ENCODE measurements at regions not wholly inside any gene's neighbourhood (a gene's known extent, or its start where the extent isn't known, plus 50 kb on each side); places are given as distances from the start of the nearest gene placed in this dataset.

DNA sequence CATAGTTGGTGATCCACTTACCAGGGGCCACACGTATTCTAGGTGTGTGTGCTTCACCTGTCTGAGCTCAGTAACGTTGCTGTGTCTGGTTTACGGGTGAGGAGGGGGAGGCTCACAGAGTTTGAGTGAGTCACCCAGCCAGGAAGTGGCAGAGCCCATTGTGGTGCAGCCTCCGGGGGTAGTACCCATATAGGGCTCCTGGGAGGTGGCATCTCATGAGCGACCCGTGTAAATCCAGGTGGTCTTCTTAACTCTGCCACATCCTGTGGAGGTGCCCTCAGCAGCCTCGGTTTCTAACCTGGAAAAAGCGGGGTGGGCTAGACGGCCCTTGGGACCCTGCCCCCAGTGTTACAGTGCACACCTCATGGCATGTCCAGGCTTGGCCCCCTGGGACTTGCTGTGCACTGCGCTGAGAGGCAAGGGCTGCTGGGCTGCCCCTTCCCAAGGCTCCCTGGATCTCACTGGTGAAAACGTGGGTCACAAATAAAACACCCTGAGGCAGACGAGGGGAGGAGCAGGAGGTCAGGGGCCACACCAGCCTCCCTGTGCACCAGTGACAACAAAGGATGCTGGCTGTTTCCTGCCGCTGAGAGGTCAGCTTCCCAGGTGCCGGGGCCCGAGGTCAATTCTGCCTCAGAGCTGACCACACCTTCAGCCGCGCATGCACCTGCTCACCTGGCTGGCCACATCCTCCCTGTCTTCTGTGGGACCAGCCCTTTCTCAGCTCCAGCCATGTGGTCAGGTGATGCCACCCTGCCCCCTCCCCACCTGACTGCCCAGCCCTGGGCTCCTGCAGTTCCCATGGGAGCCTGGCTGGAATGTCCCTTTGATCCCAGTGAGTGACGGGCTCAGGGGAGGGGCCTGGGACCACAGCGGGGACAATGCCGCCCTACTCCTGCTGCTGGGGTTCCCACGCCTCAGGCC, 305.1 kb downstream of the CTTN start:
- H3K4me2 ChIP-seq, result no peak overlapping the region
- TF ChIP-seq EZH2 (IDR thresholded peaks at IDR 0.05; ENCODE audit: borderline replicate concordance) (no peak), EZH2phosphoT487 (IDR thresholded peaks at IDR 0.05; ENCODE audit: low read depth, severe bottlenecking, unreplicated experiment) (no peak)
- TF ChIP-seq, protein P1, sequence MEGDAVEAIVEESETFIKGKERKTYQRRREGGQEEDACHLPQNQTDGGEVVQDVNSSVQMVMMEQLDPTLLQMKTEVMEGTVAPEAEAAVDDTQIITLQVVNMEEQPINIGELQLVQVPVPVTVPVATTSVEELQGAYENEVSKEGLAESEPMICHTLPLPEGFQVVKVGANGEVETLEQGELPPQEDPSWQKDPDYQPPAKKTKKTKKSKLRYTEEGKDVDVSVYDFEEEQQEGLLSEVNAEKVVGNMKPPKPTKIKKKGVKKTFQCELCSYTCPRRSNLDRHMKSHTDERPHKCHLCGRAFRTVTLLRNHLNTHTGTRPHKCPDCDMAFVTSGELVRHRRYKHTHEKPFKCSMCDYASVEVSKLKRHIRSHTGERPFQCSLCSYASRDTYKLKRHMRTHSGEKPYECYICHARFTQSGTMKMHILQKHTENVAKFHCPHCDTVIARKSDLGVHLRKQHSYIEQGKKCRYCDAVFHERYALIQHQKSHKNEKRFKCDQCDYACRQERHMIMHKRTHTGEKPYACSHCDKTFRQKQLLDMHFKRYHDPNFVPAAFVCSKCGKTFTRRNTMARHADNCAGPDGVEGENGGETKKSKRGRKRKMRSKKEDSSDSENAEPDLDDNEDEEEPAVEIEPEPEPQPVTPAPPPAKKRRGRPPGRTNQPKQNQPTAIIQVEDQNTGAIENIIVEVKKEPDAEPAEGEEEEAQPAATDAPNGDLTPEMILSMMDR (IDR thresholded peaks at IDR 0.05; ENCODE audit: poor library complexity), result no peak
- DNase-seq (ENCODE audit: low spot score), result no peak
- H3K27me3 ChIP-seq, result no peaks in the 10 kb centered on the region
- WGBS (ENCODE audit: low lambda C conversion rate, missing lambda C conversion rate), result 85% methylated on average over 21 of the region's 21 CpGs
- no peaks in the 10 kb centered on the region for H4K20me1 ChIP-seq (ENCODE audit: insufficient read depth, poor library complexity, severe bottlenecking)
- no peaks in the 10 kb centered on the region for H3K4me1 ChIP-seq (ENCODE audit: insufficient read depth)
- no peak overlapping the region for H2AFZ ChIP-seq
- no peak overlapping the region for H3K27ac ChIP-seq
- H3K4me3 ChIP-seq, result no peak overlapping the region
- H3K9me3 ChIP-seq (ENCODE audit: low read depth), result no peaks in the 10 kb centered on the region
- no peaks in the 10 kb centered on the region for H3K36me3 ChIP-seq (replicated peaks; ENCODE audit: insufficient read depth, low read depth)
- H3K9me2 ChIP-seq (replicated peaks; ENCODE audit: insufficient read depth), result no peaks in the 10 kb centered on the region
- no peaks in the 10 kb centered on the region for H3K79me2 ChIP-seq

DNA sequence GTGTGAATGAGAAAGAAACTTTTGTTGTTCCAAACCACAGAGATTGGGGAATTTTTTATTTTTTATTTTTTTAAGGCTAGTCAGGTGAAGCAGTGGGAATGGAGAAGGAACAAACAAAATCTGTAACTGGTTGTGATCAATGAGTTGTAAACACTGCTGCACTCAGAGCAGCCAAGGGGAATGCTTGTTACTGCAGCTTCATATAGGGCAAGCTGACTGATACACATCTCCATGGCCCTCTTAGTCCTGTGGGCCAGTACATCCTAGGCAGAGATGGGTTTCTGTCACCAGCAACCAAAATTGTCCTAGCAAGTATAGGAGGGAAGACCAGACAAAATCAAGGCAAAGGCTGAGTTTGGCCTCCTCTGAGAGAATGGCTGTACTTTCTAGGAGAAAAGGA, 306.8 kb downstream of the CTTN start:
- TF ChIP-seq EZH2 (IDR thresholded peaks at IDR 0.05; ENCODE audit: borderline replicate concordance) (no peak), EZH2phosphoT487 (IDR thresholded peaks at IDR 0.05; ENCODE audit: low read depth, severe bottlenecking, unreplicated experiment) (no peak)
- TF ChIP-seq, protein P1 (IDR thresholded peaks at IDR 0.05; ENCODE audit: poor library complexity), result no peak
- Histone ChIP-seq H2AFZ (no peak overlapping the region), H3K9me2 (replicated peaks; ENCODE audit: insufficient read depth) (no peaks in the 10 kb centered on the region), H3K4me3 (no peak overlapping the region), H3K27me3 (no peaks in the 10 kb centered on the region), H3K79me2 (no peaks in the 10 kb centered on the region), H3K4me1 (ENCODE audit: insufficient read depth) (no peaks in the 10 kb centered on the region), H3K9me3 (ENCODE audit: low read depth) (no peaks in the 10 kb centered on the region), H3K36me3 (replicated peaks; ENCODE audit: insufficient read depth, low read depth) (no peaks in the 10 kb centered on the region), H3K4me2 (no peak overlapping the region), H4K20me1 (ENCODE audit: insufficient read depth, poor library complexity, severe bottlenecking) (no peaks in the 10 kb centered on the region), H3K27ac (no peak overlapping the region)
- no peak for DNase-seq (ENCODE audit: low spot score)

DNA sequence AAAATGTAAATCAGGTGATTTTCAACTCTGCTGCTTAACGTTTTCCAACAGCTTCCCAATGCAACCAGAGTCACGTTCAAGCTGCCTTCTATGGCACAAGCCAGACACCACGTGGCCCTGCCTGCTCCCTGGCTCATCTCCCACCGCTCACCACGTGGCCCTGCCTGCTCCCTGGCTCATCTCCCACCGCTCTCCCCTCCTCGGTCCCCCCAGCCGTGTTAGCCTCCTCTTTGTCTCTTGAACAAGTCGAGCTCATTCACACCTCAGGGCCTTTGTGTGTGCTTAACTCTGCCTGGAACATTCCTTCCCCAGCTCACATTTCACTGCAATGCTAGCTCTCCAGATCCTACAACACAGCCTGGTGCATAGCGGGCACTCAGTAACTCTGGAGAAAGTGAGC, 307.6 kb downstream of the CTTN start:
- WGBS (ENCODE audit: low lambda C conversion rate, missing lambda C conversion rate), result 85% methylated on average over 10 of the region's 10 CpGs

More for the DNA sequence above, 307.6 kb downstream of the CTTN start:
- no peak overlapping the region for H2AFZ ChIP-seq
- H4K20me1 ChIP-seq (ENCODE audit: insufficient read depth, poor library complexity, severe bottlenecking), result no peaks in the 10 kb centered on the region
- no peaks in the 10 kb centered on the region for H3K4me1 ChIP-seq (ENCODE audit: insufficient read depth)
- no peak overlapping the region for H3K4me3 ChIP-seq
- H3K9me3 ChIP-seq (ENCODE audit: low read depth), result no peaks in the 10 kb centered on the region
- H3K27me3 ChIP-seq, result no peaks in the 10 kb centered on the region
- no peaks in the 10 kb centered on the region for H3K36me3 ChIP-seq (replicated peaks; ENCODE audit: insufficient read depth, low read depth)
- TF ChIP-seq EZH2phosphoT487 (IDR thresholded peaks at IDR 0.05; ENCODE audit: low read depth, severe bottlenecking, unreplicated experiment) (no peak), EZH2 (IDR thresholded peaks at IDR 0.05; ENCODE audit: borderline replicate concordance) (no peak)
- TF ChIP-seq, protein P1 (IDR thresholded peaks at IDR 0.05; ENCODE audit: poor library complexity), result no peak
- H3K79me2 ChIP-seq, result no peaks in the 10 kb centered on the region
- H3K9me2 ChIP-seq (replicated peaks; ENCODE audit: insufficient read depth), result no peaks in the 10 kb centered on the region
- H3K4me2 ChIP-seq, result no peak overlapping the region
- no peak overlapping the region for H3K27ac ChIP-seq
- DNase-seq (ENCODE audit: low spot score), result no peak
